ENCODE measurements at regions not wholly inside any gene's neighbourhood (a gene's known extent, or its start where the extent isn't known, plus 50 kb on each side); places are given as distances from the start of the nearest gene placed in this dataset.

- H3K9me3 Mint-ChIP-seq: no peaks in the 10 kb centered on the region
- H3K4me3 Mint-ChIP-seq: no peak overlapping the region
- H3K4me1 Mint-ChIP-seq (ENCODE audit: low read depth): peaks cover 22% of the 10 kb centered on the region
- no peaks in the 10 kb centered on the region for H3K27me3 Mint-ChIP-seq (ENCODE audit: low read depth)
- DNase-seq (ENCODE audit: low spot score): no peak
- H3K36me3 Mint-ChIP-seq (ENCODE audit: low read depth): no peaks in the 10 kb centered on the region
- no peak overlapping the region for H3K27ac Mint-ChIP-seq
Measured at GRCh38 chr12:93136253-93137055, 207.4 kb upstream of the EEA1 start.

DNA sequence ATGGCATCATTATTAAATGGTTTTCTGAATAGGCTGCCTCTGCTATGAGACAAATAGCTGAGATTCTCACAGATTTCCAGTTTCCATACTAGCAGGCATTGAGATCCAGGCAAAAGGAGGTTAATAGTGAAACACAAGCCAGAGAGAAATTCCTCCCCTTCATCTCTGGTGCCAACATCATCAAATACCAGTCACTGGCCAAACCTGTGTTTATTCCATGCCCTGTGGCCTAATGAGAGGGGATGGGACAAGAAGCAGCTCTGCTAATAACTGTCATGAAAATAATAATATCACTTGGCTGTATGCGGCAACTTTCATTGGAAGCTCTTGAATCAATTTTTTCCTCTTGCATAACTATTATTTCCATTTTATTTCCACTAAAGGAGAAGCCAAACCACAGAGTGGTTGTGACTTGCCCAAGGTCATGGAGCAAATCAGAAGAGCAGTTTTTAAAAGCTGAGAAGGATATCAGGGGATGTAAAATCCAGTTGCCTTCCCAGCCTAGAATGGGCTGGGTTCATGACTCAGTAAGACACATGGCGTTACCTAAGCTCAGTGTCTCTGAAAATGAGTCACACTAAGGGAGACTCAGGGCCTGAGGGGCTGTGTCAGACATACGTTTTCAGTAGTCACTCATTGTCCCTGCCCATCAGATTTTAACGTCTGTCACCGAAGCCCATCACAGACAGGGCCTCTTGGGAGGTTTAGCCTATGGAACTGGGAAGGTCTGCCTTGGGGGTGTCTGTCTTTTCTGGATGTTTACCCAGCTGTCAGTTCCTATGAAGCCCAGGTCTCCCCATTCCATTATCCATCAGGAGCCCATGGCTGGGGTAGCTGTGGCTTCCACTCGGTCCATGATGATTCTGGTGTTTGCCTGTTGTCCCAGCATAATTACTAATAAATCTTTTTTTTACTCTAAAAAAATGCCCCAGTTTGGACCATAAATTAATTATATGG, 208.8 kb upstream of the EEA1 start:
- H3K4me3 Mint-ChIP-seq: no peak overlapping the region
- H3K4me1 Mint-ChIP-seq (ENCODE audit: low read depth): peaks cover 22% of the 10 kb centered on the region
- H3K27ac Mint-ChIP-seq: no peak overlapping the region

GRCh38 chr12:93139028-93139665, 210.1 kb upstream of the EEA1 start:
- Mint-ChIP-seq H3K4me1 (ENCODE audit: low read depth) (peaks cover 22% of the 10 kb centered on the region), H3K36me3 (ENCODE audit: low read depth) (no peaks in the 10 kb centered on the region), H3K4me3 (no peak overlapping the region), H3K9me3 (no peaks in the 10 kb centered on the region), H3K27me3 (ENCODE audit: low read depth) (peaks cover 6% of the 10 kb centered on the region), H3K27ac (no peak overlapping the region)
- no peak for DNase-seq (ENCODE audit: low spot score)

More for the DNA sequence above, 208.8 kb upstream of the EEA1 start:
- no peaks in the 10 kb centered on the region for H3K36me3 Mint-ChIP-seq (ENCODE audit: low read depth)
- no peak for DNase-seq (ENCODE audit: low spot score)
- peaks cover 3% of the 10 kb centered on the region for H3K27me3 Mint-ChIP-seq (ENCODE audit: low read depth)
- H3K9me3 Mint-ChIP-seq: no peaks in the 10 kb centered on the region

DNA sequence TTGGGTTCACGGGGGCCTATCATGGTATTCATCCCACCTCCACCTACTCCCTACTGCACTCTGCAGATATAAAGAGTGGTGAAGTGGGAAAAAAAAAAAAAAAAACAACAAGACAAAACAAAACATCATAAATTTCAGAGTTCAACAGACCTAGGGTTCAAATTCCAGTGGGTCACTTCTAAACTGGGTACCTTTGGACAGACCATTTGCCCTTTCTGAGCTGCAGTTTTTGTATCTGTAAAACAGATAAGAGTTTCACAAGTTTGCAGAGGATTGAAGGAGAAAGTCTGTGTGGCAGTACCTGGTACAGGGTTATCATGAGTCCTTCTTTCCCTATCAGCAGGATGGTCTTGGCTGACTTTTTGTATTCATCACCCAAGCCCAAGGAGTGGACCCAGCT, 211.2 kb upstream of the EEA1 start:
- Mint-ChIP-seq H3K9me3 (no peaks in the 10 kb centered on the region), H3K36me3 (ENCODE audit: low read depth) (no peaks in the 10 kb centered on the region), H3K4me3 (no peak overlapping the region), H3K27me3 (ENCODE audit: low read depth) (peaks cover 10% of the 10 kb centered on the region), H3K27ac (no peak overlapping the region), H3K4me1 (ENCODE audit: low read depth) (peaks cover 14% of the 10 kb centered on the region)
- DNase-seq (ENCODE audit: low spot score): no peak

- Mint-ChIP-seq H3K4me3 (no peak overlapping the region), H3K27me3 (ENCODE audit: low read depth) (peaks cover 10% of the 10 kb centered on the region), H3K9me3 (no peaks in the 10 kb centered on the region), H3K36me3 (ENCODE audit: low read depth) (no peaks in the 10 kb centered on the region), H3K27ac (no peak overlapping the region), H3K4me1 (ENCODE audit: low read depth) (peaks cover 9% of the 10 kb centered on the region)
- DNase-seq (ENCODE audit: low spot score): no peak
Measured at GRCh38 chr12:93140801-93141200, 211.7 kb upstream of the EEA1 start.

DNA sequence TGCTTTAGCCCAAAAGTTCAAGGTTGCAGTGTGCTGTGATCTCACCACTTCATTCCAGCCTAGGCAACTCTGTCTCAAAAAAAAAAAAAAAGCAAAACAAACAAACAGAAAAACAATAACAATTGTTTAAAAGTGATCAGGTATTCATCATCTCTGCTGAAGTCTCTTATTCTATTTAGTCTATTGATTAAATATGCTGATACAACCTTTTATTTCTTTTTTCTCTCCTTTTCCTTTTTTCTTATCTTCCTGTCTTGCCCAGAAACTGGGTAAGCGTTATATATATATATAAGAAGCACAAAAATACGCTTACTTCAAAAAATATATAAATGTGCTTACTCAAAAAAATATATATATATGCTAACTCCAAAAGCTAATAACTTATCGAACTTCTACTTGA, 213.8 kb upstream of the EEA1 start:
- H3K27ac Mint-ChIP-seq: no peak overlapping the region
- no peak overlapping the region for H3K4me3 Mint-ChIP-seq
- H3K4me1 Mint-ChIP-seq (ENCODE audit: low read depth): no peaks in the 10 kb centered on the region
- H3K27me3 Mint-ChIP-seq (ENCODE audit: low read depth): peaks cover 10% of the 10 kb centered on the region
- H3K9me3 Mint-ChIP-seq: no peaks in the 10 kb centered on the region
- DNase-seq (ENCODE audit: low spot score): no peak
- H3K36me3 Mint-ChIP-seq (ENCODE audit: low read depth): no peaks in the 10 kb centered on the region

- Mint-ChIP-seq H3K9me3 (no peaks in the 10 kb centered on the region), H3K4me3 (no peak overlapping the region), H3K4me1 (ENCODE audit: low read depth) (no peaks in the 10 kb centered on the region), H3K27me3 (ENCODE audit: low read depth) (peaks cover 10% of the 10 kb centered on the region), H3K36me3 (ENCODE audit: low read depth) (no peaks in the 10 kb centered on the region), H3K27ac (no peak overlapping the region)
- DNase-seq (ENCODE audit: low spot score): no peak
Measured at GRCh38 chr12:93144109-93144508, 215.0 kb upstream of the EEA1 start.

DNA sequence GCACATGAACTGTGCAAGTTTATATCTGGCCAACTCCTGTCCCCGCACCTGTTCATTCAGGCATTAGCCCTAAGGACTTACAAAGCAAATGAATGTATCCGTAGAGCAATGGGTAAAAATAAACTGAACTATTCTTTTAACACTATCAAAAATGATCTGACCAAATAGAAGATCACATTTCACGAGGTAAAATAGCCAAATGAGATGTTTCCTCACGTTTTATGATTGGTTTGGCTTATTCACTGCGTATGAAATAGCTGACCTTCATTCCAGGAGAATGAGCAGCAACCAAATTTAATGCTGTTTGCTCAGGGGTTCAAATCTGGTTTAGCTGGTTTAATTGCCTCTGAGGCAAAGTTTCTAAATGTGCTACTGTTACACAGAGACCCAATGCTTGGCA, 216.0 kb upstream of the EEA1 start:
- Mint-ChIP-seq H3K4me3 (no peak overlapping the region), H3K9me3 (no peaks in the 10 kb centered on the region), H3K27ac (no peak overlapping the region), H3K36me3 (ENCODE audit: low read depth) (no peaks in the 10 kb centered on the region), H3K27me3 (ENCODE audit: low read depth) (peaks cover 10% of the 10 kb centered on the region), H3K4me1 (ENCODE audit: low read depth) (no peaks in the 10 kb centered on the region)
- DNase-seq (ENCODE audit: low spot score): no peak

DNA sequence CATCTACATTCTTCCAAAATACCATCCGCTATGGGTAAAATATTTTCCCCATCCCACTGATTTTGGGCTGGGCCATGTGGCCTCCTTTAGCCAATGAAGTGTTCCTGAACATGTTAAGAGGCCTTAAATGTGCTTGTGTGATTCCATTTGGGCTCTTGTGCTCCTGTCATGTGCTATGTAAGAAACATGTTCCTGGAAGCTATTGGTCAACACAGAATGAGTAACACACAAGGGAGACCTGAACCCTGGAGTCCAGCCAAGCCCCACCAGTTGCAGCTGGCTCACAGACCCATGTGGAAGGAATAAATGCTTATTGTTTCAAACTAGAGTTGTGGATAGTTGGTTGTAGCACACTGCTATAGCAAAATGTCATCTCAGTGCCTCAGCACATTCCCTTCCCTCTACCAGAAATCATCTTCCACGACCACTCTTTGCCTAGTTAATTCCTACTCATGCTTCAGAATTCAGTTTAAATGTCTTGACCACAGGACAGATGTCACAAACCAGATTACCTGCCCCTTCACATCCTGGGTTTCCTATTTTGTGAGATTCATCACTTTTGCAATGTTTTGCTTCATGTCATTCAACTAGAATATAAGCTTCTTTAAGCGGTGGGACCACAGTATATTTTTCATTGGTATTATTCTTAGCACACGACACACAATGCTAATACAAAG, 217.3 kb upstream of the EEA1 start:
- no peak overlapping the region for H3K27ac Mint-ChIP-seq
- H3K36me3 Mint-ChIP-seq (ENCODE audit: low read depth): no peaks in the 10 kb centered on the region
- H3K9me3 Mint-ChIP-seq: no peaks in the 10 kb centered on the region
- H3K27me3 Mint-ChIP-seq (ENCODE audit: low read depth): peaks cover 10% of the 10 kb centered on the region
- no peak for DNase-seq (ENCODE audit: low spot score)
- no peak overlapping the region for H3K4me3 Mint-ChIP-seq
- H3K4me1 Mint-ChIP-seq (ENCODE audit: low read depth): no peaks in the 10 kb centered on the region

DNA sequence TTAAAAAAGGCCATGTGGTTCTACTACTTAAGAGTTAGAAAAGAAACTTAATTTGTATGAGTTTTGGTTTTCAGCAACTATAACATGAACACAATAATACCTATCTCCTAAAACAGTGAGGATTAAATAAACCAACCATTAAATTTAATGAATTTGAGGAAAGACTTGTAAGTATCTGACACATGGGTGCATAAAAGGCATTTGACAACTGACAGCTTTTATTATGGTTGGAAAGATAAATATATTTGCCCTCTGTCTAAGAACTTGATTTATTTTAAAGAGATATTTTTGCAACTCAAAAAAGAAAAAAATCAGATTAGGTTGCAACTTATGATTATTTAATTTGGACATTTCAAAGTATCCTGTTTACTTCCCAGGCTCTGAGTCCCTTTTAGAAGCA, 217.9 kb upstream of the EEA1 start:
- Mint-ChIP-seq H3K9me3 (no peaks in the 10 kb centered on the region), H3K4me3 (no peak overlapping the region), H3K27me3 (ENCODE audit: low read depth) (peaks cover 9% of the 10 kb centered on the region), H3K36me3 (ENCODE audit: low read depth) (no peaks in the 10 kb centered on the region), H3K27ac (no peak overlapping the region), H3K4me1 (ENCODE audit: low read depth) (no peaks in the 10 kb centered on the region)
- DNase-seq (ENCODE audit: low spot score): no peak

- Mint-ChIP-seq H3K9me3 (no peaks in the 10 kb centered on the region), H3K4me3 (no peak overlapping the region), H3K4me1 (ENCODE audit: low read depth) (no peaks in the 10 kb centered on the region), H3K27ac (no peak overlapping the region), H3K36me3 (ENCODE audit: low read depth) (no peaks in the 10 kb centered on the region), H3K27me3 (ENCODE audit: low read depth) (peaks cover 4% of the 10 kb centered on the region)
- DNase-seq (ENCODE audit: low spot score): no peak
Measured at GRCh38 chr12:93148412-93148811, 219.3 kb upstream of the EEA1 start.

DNA sequence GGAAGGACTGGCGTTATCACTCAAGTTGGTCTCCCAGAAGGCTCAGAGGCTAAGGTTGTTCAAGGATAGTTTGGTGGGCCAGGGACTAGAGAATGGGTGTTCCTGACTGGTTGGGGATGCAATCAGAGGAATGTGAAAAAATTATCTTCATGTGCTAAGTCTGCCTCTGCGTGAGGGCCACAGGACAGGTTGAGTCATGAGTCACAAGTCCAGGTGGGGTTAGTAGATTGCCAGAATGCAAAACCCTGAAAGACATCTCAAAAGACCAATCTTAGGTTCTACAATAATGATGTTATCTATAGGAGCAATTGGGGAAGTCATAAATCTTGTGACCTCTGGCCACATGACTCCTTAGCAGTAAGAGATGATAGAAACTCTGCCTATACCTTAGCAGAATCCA, 220.1 kb upstream of the EEA1 start:
- Mint-ChIP-seq H3K4me1 (ENCODE audit: low read depth) (no peaks in the 10 kb centered on the region), H3K27ac (no peak overlapping the region), H3K4me3 (no peak overlapping the region), H3K36me3 (ENCODE audit: low read depth) (no peaks in the 10 kb centered on the region), H3K27me3 (ENCODE audit: low read depth) (peaks cover 3% of the 10 kb centered on the region), H3K9me3 (no peaks in the 10 kb centered on the region)
- no peak for DNase-seq (ENCODE audit: low spot score)

DNA sequence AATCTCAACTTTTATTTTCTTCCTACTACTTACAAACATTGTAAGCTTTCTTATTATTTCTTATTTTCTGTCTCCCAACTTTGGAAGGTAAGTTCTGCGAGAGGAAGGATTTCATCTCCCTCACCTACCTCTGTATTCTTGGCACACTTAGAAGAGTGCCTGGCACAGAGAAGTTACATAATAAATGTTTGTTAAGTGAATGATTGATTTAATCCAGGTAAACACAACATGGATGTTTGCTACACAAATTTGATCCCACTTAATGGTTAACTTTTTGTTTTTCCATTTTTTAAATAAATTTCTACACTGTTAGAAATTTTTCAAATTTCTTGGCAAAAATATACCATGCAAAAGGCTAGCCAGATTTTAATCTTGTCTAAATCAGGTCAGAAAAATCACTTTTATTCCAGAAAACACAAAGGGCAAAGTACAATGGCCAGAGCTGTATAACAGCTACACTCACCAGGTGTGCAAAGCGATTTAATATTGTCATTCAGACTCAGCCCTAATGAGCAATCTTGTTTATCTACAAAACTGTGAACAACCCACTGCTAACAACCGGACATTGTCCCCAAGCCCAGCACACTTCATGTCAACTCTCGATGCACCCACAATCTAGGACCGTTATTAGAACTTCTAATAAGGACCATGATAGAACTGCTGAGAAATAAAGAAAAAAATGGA, 222.1 kb upstream of the EEA1 start:
- Mint-ChIP-seq H3K27ac (no peak overlapping the region), H3K4me1 (ENCODE audit: low read depth) (no peaks in the 10 kb centered on the region), H3K9me3 (no peaks in the 10 kb centered on the region), H3K4me3 (no peak overlapping the region), H3K36me3 (ENCODE audit: low read depth) (no peaks in the 10 kb centered on the region), H3K27me3 (ENCODE audit: low read depth) (no peaks in the 10 kb centered on the region)
- no peak for DNase-seq (ENCODE audit: low spot score)
